ENCODE measurements at regions not wholly inside any gene's neighbourhood (a gene's known extent, or its start where the extent isn't known, plus 50 kb on each side); places are given as distances from the start of the nearest gene placed in this dataset.

DNA sequence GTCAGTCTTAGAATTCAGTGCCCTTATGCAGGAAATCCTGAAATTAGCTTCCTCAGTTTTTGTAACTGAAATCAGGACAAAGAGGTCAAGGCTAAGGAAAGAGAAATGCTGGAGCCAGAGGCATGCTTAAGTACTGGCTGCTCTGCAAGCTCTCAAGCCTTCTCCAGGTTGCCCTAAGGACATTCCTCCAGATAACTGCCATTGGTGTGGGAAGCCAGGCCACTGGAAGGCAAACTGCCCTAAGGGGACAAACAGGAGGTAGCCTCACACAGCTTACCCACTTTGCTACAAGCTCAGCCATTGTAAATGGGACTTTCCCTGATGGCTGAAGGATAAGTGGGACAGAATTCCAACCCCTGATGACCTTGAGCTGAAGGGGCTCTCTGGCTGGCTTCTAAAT lies 606.9 kb upstream of the PCDH10 start:
- in situ Hi-C loops (cut with HindIII; ENCODE audit: low pct_unique_long_range_greater_than_20kb, low sequenced_read_pairs): no loop called here

DNA sequence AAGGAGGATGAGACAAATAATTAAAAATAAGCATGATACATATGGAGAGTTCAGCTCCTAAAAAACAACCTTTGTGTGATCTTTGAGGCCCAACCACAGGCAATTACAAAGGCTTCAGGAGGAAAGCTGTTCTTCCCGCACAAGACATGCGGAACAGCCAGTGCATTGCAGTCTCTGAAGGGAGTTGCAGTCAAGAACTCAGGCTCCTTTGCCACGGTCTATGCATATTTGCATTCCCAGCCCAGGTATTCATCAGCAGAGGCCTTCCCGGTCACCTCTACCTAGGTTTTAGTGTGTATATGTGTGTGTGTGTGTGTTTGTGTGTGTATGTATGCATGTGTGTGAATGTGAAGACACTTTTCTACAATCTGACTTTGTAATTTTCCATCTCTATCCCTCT lies 600.6 kb upstream of the PCDH10 start:
- DNase-seq (ENCODE audit: low read depth, low spot score): no peak
- in situ Hi-C loops (cut with HindIII; ENCODE audit: low pct_unique_long_range_greater_than_20kb, low sequenced_read_pairs): no loop called here

More for the DNA sequence above, 606.9 kb upstream of the PCDH10 start:
- DNase-seq (ENCODE audit: low read depth, low spot score): no peak

DNA sequence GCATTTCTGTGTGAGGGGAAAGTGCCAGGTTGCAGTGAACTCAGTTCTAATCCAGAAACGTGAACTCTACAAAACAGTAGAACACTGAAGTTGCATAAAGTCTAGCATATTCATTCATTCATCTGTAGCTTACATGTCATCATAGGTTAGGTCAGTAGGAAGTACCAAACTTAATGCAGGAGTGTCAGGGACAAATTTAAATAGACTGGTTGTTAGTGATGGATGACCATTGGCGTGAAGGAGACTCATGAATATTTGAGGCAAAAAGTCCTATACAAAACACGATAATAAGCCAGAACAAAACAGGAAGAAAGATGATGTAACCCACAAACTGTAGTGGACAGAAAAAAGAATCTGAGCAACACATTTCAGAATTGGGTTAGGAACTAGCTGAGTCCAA lies 592.8 kb upstream of the PCDH10 start:
- DNase-seq (ENCODE audit: low read depth, low spot score): no peak
- in situ Hi-C loops (cut with HindIII; ENCODE audit: low pct_unique_long_range_greater_than_20kb, low sequenced_read_pairs): no loop called here

DNA sequence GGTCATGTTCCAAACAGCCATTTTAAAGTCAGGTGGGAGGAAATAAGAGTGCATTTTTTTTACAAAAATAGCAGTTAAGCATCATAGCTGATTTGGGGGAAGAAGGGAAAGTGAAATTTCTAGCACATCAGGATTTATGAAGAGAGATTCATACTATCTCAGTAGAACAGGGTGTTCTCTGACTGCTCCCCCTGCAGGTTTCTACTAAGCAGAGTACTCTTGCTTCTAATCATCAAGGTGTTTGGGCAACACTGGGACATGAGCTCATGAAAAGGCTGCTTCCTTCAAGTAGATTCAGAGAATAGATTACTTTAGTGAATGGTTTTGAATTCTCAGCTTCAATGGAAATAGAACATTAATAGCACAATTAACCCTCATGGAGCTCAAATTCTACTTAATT lies 591.4 kb upstream of the PCDH10 start:
- peak; percentile 47 for DNase-seq (ENCODE audit: low read depth, low spot score)
- in situ Hi-C loops (cut with HindIII; ENCODE audit: low pct_unique_long_range_greater_than_20kb, low sequenced_read_pairs): no loop called here

DNA sequence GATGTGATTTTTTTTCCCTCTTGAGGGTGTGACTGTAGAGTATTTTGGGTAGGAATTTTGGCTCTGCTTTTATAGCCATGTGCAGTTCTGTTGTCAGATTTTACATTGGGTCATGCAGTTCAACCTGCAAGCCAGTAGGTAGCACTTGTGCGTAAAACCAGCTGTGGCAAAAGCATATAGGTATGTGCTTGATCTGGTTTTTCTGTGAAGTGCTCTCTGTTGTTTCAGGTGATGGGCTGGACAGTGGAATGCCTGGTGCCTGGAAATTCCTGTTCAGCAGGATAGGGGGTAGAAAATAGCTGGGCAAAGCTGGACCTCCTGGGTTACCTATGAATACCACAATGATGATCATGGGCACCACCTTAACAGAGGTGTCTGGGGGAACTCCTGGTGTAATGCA lies 584.2 kb upstream of the PCDH10 start:
- DNase-seq (ENCODE audit: low read depth, low spot score): peak; percentile 13
- in situ Hi-C loops (cut with HindIII; ENCODE audit: low pct_unique_long_range_greater_than_20kb, low sequenced_read_pairs): no loop called here

DNA sequence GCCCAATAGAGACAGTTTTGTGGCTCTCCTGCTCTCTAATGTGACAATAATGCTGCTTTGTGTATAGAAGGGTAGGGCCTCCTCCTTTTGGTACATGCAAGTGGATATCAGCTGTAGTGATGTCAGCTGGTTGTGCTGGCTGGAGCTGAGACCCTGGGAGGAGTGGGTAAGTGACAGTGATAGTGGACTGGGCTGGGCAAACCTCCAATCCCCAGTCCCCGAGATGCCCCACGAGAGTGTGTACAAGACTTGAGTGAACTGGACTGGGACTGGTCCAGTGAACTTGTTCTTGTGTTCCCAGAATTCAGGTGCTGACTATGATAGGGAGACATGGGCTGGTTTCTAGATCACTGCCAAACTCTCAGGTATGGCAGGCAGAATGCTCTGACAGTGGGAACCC lies 583.6 kb upstream of the PCDH10 start:
- DNase-seq (ENCODE audit: low read depth, low spot score): no peak
- in situ Hi-C loops (cut with HindIII; ENCODE audit: low pct_unique_long_range_greater_than_20kb, low sequenced_read_pairs): no loop called here

DNA sequence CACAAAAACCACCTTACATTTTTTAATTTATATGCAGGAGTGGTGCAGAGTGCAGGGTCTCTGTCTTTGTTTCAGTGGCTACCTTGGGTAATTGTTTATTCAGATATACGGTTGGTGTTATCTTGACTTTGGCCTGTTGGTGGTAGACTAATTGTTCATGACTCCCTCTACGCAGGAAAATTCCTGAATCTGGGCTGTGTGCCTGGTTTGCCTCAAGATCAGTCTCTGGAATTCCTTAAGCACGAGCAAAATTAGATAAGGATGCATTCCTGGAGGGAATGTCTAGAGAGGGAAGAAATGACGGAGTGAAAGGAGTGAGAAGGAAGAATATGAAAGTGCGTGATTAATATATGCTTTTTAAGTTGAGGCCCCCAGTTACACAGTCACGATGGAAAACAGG lies 576.9 kb upstream of the PCDH10 start:
- peak; percentile 65 for DNase-seq (ENCODE audit: low read depth, low spot score)
- in situ Hi-C loops (cut with HindIII; ENCODE audit: low pct_unique_long_range_greater_than_20kb, low sequenced_read_pairs): no loop called here

DNA sequence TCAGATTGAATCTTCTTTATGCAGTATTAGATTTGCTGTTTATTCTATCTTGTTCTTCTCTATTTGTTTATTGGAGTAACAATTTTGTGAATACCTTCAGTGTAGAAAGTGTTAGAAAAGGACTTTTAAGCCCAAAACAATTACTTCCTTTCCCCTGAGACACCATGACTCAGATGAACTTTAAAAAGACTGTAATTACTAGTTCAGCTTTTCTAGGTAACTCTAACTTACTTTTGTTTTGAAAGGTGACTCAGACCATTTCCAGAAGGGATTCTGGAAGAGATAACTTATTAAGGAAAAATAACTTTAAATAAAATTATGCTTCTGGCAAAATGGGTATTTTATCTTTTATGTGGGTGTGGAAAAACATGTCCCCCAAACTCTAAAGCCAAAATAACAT lies 561.5 kb upstream of the PCDH10 start:
- in situ Hi-C loops (cut with HindIII; ENCODE audit: low pct_unique_long_range_greater_than_20kb, low sequenced_read_pairs): no loop called here
- no peak for DNase-seq (ENCODE audit: low read depth, low spot score)

DNA sequence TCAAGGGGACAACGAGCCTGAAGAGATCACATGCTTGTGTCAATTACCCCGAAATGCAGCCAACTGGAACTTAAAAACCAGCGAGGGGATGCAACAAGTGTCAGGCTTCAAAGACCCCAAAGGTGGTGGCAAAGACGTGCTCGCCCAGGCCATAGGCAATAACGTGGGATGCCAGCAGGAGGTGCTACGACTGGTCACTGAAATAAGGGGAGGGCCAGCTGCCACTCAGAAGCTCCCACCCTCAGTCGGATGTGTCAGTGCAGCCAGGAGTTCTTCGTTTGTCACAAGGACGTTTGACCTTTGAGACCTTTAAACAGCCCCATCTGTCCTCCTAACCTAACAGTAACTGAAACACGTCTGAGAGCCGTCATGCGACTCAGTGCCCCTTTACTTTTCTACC lies 556.8 kb upstream of the PCDH10 start:
- DNase-seq (ENCODE audit: low read depth, low spot score): peak; percentile 36

DNA sequence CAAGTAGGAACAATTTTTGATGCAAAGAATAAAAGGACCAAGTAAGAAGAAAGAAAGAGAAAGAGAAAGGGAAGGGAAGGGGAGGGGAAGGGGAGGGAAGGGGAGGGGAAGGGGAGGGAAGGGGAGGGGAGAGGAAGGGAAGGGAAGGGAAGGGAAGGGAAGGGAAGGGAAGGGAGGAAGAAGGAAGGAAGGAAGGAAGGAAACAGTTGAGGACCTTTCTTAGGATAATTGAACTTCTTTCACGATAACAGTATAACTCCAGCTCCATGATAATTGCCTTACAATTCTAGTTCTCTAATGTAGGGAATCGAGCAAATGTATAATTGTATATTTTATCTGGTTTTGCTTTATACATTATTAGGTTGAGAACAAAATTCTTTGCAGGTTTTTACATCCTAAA lies 556.2 kb upstream of the PCDH10 start:
- DNase-seq (ENCODE audit: low read depth, low spot score): no peak
- in situ Hi-C loops (cut with HindIII; ENCODE audit: low pct_unique_long_range_greater_than_20kb, low sequenced_read_pairs): no loop called here

More for the DNA sequence above, 556.8 kb upstream of the PCDH10 start:
- in situ Hi-C loops (cut with HindIII; ENCODE audit: low pct_unique_long_range_greater_than_20kb, low sequenced_read_pairs): no loop called here

DNA sequence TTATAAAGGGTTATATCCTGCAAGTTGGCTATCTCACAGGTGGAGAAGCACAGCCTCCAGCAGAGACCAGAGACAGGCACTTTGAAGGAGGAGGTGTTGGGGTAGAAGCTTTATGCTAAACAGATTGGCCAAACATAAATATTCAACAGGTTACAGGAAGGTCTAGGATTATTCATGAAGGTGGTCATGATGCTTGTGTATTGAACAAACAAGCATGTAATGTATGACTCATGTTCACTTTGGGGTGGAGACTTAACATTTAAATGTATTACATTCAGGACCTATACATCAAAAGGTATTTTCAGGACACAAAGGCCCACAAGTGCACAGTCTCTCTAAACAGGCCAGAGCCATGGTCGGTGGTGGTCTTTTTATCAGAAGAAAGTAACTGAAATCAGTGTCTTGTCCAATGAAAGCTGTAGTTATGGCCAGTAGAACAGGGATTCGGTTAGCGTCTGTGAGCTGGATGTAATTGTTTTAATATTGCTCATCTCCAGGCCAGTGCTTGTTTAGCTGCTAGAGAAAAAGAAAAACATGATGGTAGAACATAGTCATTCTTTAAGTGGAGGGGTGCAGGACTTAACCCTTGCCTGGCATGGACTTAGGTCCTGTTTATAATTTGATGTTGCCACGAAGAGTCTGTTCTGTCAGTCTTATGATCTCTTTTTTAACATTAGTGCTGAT lies 555.2 kb upstream of the PCDH10 start:
- DNase-seq (ENCODE audit: low read depth, low spot score): no peak

DNA sequence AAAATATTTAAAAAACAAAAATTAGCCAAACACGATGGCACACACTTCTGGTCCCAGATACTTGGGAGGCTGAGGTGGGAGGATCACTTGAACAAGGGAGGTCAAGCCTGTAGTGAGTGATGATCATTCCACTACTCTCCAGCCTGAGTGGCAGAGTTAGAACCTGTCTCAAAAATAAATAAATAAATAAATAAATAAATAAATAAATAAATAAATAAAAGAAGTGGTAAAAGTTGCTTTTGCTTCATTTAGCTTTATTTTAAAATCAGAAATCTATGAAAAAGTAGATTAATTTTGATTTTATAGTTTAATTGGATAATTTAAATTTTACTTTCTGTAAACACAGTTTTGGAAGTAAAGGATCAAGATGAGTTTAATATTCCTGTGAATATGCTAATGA lies 552.9 kb upstream of the PCDH10 start:
- no peak for DNase-seq (ENCODE audit: low read depth, low spot score)
- in situ Hi-C loops (cut with HindIII; ENCODE audit: low pct_unique_long_range_greater_than_20kb, low sequenced_read_pairs): no loop called here

More for the DNA sequence above, 555.2 kb upstream of the PCDH10 start:
- in situ Hi-C loops (cut with HindIII; ENCODE audit: low pct_unique_long_range_greater_than_20kb, low sequenced_read_pairs): no loop called here

DNA sequence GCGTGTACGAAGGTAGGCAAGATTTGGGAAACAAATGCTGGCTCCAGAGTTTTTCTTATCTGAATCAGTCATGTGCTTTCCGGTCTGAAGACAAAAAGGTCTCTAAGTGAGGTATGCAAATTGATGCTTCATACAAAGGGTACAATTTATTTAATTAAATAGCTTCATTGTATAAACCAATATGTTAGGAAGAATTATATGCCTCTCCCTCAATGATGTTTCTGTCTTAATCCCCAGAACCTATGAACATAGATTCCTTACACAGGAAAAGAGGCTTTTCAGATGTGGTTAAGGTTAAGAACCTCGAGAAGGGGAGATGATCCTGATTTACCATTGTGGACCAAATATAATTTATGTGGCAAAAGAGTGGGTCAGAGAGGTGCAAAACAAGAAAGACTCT lies 543.5 kb upstream of the PCDH10 start:
- in situ Hi-C loops (cut with HindIII; ENCODE audit: low pct_unique_long_range_greater_than_20kb, low sequenced_read_pairs): no loop called here
- peak; percentile 87 for DNase-seq (ENCODE audit: low read depth, low spot score)

DNA sequence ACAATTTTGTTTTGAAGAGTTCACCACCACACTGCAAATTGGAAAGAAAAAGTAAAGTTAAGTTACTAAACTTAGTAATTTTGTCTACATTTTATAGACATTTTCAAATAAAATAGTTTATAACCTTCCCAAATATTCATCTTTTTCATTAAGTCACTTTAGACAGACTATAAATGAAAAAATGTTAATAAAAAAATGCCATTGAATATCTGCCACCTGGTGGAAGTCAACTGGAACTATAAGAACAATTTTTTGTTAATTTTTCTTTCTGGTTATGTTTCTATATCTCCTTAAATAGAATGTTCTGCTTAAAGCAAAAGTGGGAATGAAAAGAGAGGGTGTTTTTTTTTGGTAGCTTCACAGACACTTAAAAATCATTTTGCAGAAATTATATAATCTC lies 534.4 kb upstream of the PCDH10 start:
- peak; percentile 10 for DNase-seq (ENCODE audit: low read depth, low spot score)
- in situ Hi-C loops (cut with HindIII; ENCODE audit: low pct_unique_long_range_greater_than_20kb, low sequenced_read_pairs): no loop called here

DNA sequence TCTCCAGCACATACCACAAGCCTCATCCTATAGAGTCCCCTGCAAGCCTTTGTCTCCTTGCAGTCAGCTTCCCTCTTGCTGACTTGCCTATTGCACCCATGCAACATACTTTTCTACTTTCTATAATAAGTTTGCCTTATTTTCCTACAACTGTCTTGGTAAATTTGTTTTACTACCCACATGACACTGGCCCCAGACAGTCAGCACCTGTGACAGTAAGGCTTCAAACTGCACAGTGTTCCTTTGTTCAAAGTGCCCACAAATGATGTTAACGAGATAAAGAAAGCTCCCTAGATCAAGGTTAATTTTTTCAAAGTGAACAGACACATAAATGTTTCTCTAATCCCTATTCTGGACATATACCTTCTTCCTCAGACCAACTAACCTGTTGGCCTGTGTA lies 529.1 kb upstream of the PCDH10 start:
- no peak for DNase-seq (ENCODE audit: low read depth, low spot score)
- in situ Hi-C loops (cut with HindIII; ENCODE audit: low pct_unique_long_range_greater_than_20kb, low sequenced_read_pairs): no loop called here

DNA sequence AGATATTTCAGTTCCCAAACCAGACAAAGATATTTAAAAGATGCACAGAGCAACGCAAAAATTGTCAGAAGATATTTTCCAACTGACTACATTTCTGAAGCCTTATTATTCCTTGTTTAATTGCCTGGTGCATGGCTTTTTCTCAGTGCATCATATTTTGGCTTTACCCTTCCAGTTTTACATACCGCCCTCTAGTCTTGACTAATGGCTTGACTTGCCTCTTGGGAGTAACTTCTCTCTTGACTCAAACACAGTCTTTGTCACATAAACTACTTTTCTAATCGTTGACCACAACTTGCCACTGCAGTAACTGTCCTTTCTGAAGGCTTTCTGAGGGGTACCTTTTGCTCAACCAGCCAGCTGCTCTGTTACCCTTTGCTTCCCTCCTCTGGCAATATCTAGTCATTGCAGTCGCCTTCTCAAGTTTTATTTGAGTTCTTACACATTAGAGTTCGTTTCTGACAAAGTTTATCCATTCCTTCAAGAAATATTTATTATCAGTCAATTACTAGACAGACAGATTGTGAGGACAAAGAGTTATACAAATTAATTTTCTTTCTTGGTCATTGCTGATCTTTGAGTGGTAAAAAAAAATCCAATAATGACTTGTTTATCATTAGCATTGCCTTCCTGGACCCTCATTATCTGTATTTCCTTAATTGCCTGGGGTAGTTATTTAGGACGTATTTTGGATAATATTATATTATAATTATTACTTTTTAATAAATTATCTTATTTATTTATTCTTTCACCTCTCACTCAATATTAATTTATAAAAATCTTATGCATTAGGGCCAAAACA lies 506.9 kb upstream of the PCDH10 start:
- in situ Hi-C loops (cut with HindIII; ENCODE audit: low pct_unique_long_range_greater_than_20kb, low sequenced_read_pairs): no loop called here
- DNase-seq (ENCODE audit: low read depth, low spot score): peak; percentile 67

DNA sequence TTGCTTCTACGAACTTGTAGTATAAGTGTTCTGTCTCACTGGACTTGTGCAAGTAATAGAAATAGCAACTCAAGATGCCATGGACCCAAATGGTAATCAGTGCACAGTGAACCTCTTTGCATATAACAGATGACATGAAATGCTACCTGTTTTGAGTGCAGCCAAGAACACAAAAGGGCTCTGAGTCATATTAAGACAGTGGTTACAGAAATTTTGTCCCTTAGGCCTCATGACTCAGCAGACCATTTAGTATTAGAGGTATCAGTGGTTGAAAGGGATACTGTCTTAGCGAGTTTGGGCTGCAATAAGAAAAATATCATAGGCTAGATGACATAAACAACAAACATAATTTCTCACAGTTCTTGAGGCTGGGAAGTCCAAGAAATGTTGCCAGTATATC lies 502.9 kb upstream of the PCDH10 start:
- in situ Hi-C loops (cut with HindIII; ENCODE audit: low pct_unique_long_range_greater_than_20kb, low sequenced_read_pairs): no loop called here

DNA sequence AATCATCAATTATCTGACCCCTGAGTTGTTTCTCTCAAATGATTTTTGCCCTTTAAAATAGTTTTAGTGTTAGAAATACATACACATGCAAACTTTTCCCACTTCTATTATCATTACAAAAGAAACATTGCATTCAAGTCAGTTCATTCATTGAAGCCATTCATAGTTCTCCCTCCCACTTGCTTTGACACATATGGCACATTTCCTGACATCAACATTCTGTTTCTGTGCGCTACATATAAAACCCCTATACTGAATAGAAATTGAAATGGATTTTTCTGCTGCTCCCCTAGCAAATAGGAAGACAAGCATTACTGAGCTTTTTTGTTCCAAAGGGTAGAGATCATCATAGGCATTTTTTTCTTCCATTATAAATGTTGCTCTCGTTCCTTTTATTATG lies 497.9 kb upstream of the PCDH10 start:
- in situ Hi-C loops (cut with HindIII; ENCODE audit: low pct_unique_long_range_greater_than_20kb, low sequenced_read_pairs): no loop called here
- no peak for DNase-seq (ENCODE audit: low read depth, low spot score)

More for the DNA sequence above, 502.9 kb upstream of the PCDH10 start:
- no peak for DNase-seq (ENCODE audit: low read depth, low spot score)

DNA sequence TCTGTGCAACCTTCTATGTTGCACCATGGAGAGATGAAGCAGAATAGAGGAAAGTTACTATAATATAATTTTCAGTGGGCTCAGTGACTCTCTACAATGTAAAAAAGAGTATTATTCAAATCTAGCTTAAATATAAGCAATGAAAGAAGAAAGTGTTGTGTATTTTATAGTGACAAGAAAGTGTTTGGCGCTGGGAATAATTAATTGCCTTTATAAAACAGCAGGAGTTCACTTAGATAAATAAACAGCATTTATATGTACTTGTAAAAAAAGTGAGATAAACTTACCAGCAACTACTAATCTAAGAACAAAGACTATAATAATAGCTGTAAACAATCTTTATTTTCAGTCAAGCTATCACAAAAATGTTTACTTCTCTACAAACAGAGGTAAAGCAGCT lies 488.9 kb upstream of the PCDH10 start:
- DNase-seq (ENCODE audit: low read depth, low spot score): no peak
- in situ Hi-C loops (cut with HindIII; ENCODE audit: low pct_unique_long_range_greater_than_20kb, low sequenced_read_pairs): no loop called here
